Inflammatory macrophage treated with lipopolysaccharide for 1 hour (primary cell): ENCODE measurements at regions not wholly inside any gene's neighbourhood (a gene's known extent, or its start where the extent isn't known, plus 50 kb on each side); places are given as distances from the start of the nearest gene placed in this dataset.
"Not testable (repeated sequence)": the region's sequence is repeated elsewhere in the genome, so short reads cannot be mapped to it uniquely, and the experiment has no call there.

ENCODE experiments used
- DNase-seq, 2 donors: peaks; one replicate each; pipeline ENCODE4 v3.0.0-alpha.2; 2020 to 2022

DNA sequence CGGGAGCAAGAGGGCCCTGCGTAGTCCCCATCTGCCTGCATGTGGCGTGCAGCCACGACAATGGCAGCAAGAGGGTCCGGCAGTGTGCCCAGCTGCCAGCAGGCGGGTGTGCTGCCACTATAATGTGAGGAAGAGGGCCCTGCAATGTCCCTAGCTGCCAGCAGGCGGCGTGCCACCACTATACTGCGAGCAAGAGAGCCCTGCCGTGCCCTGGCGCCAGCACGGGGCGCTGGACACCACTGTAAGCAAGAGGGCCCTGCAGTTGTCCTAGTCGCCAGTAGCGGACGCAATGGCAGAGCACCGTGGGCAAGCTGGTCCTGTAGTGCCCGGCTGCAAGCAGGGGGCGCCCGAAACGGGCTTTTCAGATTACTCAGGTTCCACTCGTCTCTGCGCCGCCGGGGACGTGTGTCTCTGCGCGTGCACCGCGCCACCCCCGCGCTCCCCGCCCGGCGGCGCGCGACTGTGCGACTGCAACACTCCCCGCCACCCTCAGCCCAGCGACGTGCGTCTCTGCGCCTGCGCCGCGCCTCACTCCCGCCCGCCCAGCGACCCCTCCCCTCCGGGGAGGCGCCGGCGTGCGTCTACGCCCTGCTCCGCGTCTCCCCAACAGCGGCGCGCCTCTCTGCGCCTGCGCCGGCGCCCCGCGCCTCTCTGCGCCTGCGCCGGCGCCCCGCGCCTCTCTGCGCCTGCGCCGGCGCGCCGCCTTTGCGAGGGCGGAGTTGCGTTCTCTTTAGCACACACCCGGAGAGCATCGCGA is 159.4 kb upstream of the FRG2B start:
- not testable (repeated sequence) for DNase-seq

DNA sequence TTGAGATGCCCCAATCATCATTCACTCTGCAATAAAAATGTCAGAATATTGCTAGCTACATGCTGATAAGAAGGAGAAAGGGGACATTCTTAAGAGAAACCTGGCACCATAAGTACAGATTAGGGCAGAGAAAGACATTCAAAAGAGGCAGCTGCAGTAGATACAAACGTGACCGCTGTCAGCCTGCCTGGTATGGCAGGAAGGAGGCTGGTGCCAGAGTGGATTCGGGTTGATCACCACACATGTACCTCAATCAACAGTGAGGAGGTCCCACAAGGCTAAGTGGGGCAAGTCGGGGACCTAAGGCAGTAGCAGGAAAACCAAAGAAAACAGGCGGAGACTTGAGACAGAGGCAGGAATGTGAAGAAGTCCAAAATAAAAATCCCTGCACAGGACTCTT is 158.6 kb upstream of the FRG2B start:
- not testable (repeated sequence) for DNase-seq

DNA sequence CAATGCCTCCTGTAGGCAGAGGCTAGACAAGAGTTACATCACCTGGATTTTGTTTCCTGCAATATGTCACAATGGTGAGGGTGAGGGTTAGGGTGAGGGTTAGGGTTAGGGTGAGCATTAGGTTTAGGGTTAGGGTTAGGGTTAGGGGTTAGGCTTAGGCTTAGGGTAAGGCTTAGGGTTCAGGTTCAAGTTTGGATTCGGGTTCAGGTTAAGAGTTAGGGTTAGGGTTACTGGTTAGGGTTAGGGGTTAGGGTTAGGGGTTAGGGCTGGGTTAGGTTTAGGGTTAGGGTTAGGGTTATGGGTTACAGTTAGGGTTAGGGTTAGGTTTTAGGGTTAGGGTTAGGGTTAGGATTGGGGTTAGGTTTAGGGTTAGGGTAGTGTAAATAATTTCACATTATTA is 138.7 kb upstream of the FRG2B start:
- not testable (repeated sequence) for DNase-seq

DNA sequence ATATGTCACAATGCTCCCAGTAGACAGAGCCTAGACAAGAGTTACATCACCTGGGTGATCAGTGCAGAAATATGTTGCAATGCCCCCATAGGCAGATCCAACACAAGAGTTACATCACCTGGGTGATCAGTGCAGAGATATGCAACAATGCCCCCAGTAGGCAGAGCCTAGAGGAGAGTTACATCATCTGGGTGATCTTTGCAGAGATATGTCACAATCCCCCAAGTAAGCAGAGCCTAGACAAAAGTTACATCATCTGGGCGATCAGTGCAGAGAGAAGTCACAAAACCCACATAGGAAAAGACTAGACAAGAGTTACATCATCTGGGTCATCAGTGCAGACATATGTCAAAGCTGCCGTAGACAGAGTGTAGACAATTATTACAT is 138.2 kb upstream of the FRG2B start:
- peak in 1 of 2 donors; percentile 0 for DNase-seq

DNA sequence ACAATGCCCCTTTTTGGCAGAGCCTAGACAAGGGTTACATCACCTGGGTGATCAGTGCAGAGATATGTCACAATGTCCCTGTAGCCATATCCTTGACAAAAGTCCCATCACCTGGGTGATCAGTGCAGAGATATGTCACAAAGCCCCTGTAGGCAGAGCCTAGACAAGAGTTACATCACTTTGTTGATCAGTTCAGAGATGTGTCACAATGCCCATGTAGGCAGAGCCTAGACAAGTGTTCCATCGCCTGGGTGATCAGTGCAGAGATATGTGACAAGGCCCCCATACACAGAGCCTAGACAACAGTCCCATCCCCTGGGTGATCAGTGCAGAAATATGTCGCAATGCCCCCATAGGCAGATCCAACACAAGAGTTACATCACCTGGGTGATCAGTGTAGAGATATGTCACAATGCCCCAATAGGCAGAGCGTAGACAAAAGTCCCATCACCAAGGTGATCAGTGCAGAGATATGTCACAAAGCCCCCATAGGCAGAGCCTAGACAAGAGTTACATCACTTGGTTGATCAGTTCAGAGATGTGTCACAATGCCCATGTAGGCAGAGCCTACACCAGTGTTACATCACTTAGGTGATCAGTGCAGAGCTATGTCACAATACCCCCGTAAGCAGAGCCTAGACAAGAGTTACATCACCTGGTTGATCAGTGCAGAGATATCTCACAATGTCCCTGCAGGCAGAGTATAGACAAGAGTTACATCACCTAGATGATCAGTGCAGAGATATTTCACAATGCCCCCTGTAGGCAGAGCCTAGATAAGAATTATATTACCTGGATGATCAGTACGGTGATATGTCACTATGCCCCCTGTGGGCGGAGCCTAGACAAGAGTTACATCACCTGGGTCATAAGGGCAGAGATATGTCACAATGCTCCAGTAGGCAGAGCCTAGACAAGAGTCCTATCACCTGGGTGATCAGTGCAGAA is 137.6 kb upstream of the FRG2B start:
- DNase-seq, result not testable (repeated sequence)

DNA sequence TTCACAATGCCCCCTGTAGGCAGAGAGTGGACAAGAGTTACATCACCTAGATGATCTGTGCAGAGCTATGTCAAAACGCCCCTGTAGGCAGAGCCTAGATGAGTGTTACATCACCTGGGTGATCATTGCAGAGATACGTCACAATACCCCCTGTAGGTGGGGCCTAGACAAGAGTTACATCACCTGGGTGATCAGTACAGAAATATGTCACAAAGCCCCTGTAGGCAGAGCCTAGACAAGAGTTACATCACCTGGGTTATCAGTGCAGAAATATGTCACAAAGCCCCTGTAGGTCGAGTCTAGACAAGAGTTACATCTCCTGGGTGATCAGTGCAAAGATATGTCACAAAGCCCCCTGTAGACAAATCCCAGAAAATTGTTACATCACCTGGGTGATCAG is 136.6 kb upstream of the FRG2B start:
- DNase-seq, result not testable (repeated sequence)

DNA sequence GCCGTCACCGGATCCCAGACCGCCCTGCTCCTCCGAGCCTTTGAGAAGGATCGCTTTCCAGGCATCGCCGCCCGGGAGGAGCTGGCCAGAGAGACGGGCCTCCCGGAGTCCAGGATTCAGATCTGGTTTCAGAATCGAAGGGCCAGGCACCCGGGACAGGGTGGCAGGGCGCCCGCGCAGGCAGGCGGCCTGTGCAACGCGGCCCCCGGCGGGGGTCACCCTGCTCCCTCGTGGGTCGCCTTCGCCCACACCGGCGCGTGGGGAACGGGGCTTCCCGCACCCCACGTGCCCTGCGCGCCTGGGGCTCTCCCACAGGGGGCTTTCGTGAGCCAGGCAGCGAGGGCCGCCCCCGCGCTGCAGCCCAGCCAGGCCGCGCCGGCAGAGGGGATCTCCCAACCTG is 127.0 kb upstream of the FRG2B start:
- not testable (repeated sequence) for DNase-seq
